ENCODE measurements at regions not wholly inside any gene's neighbourhood (a gene's known extent, or its start where the extent isn't known, plus 50 kb on each side); places are given as distances from the start of the nearest gene placed in this dataset.
A peak's percentile ranks its signal among the peaks of the same experiment; 100 is the strongest.

DNA sequence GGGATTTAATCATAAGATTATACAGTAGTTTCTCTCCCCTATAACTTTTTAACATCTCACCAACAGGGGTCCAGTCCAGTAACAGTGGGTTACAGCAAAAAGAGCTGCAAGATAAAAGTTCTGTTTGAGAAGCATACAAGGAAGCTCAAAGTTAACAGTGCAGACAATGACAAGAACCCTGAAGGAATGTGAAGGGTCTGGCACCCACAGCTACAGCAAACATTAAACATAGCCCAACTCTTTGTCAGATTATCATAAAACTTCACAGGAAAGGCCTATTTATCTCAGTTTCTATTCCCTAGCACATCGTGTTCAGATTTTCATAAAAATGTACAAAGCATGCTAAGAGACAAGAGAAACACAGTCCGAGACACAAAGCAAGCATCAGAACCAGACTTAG lies 309.4 kb downstream of the DIRAS2 start:
- Histone ChIP-seq H3K27ac (peak overlapping the region; percentile 75), H3K4me3 (ENCODE audit: low read depth, low read length) (no peak overlapping the region), H3K36me3 (replicated peaks) (no peaks in the 10 kb centered on the region), H3K27me3 (replicated peaks) (no peaks in the 10 kb centered on the region)
- TF ChIP-seq CTCF (IDR thresholded peaks at IDR 0.05; ENCODE audit: low read depth, low read length, missing control alignments), result no peak
- no peak for DNase-seq
- in situ Hi-C loops (cut with HindIII; ENCODE audit: low pct_ligation_motif_present, low sequenced_read_pairs), result no loop called here

DNA sequence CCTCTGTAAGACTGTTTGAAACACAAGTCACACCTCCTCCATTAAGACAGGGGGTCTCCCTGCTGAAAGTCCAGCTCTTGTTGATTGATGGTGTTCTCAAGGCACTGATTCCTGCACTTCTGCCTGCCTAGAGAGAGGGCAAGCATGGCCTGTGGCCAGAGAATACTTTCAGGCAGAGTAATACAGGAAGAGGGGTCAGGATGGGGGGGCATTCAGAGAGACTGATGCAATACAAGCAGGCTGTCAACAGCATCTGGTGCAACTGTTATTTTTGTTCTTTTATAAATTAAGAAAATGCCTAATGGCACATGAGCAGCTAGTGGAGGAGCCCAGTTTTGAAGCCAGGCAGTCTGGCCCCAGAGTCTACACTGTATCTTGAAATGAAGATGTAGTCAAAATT lies 302.2 kb downstream of the DIRAS2 start:
- no peaks in the 10 kb centered on the region for H3K36me3 ChIP-seq (replicated peaks)
- DNase-seq, result peak; percentile 81
- TF ChIP-seq CTCF (IDR thresholded peaks at IDR 0.05; ENCODE audit: low read depth, low read length, missing control alignments), result no peak
- in situ Hi-C loops (cut with HindIII; ENCODE audit: low pct_ligation_motif_present, low sequenced_read_pairs), result no loop called here
- H3K4me3 ChIP-seq (ENCODE audit: low read depth, low read length), result no peak overlapping the region
- H3K27me3 ChIP-seq (replicated peaks), result no peaks in the 10 kb centered on the region
- H3K27ac ChIP-seq, result no peak overlapping the region

- no peak overlapping the region for H3K27ac ChIP-seq
- no peak for TF ChIP-seq CTCF (IDR thresholded peaks at IDR 0.05; ENCODE audit: low read depth, low read length, missing control alignments)
- in situ Hi-C loops (cut with HindIII; ENCODE audit: low pct_ligation_motif_present, low sequenced_read_pairs), result no loop called here
- H3K4me3 ChIP-seq (ENCODE audit: low read depth, low read length), result no peak overlapping the region
- no peaks in the 10 kb centered on the region for H3K27me3 ChIP-seq (replicated peaks)
- no peaks in the 10 kb centered on the region for H3K36me3 ChIP-seq (replicated peaks)
- DNase-seq, result no peak
Measured at GRCh38 chr9:90342607-90343006, 300.0 kb downstream of the DIRAS2 start.

DNA sequence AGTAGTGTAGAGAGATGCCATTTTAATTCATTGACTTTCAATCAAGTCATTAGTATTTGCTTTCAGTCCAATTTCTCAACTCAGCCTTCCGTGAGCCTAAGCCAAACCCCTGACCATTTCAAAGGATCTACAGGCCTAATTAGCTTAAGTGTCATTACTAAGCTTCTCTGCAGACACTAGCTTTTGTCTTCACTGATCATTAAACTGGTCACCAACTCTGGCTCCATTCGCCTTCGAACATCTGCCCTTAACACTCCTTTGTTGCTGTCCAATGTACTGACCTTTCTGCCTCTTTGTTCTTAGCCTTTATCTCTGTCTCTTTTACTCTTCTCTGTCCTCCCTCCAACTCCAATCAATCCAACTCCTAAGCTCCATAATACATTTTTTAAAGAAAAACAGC lies 299.3 kb downstream of the DIRAS2 start:
- Histone ChIP-seq H3K36me3 (replicated peaks) (no peaks in the 10 kb centered on the region), H3K4me3 (ENCODE audit: low read depth, low read length) (no peak overlapping the region), H3K27me3 (replicated peaks) (no peaks in the 10 kb centered on the region), H3K27ac (no peak overlapping the region)
- in situ Hi-C loops (cut with HindIII; ENCODE audit: low pct_ligation_motif_present, low sequenced_read_pairs), result no loop called here
- TF ChIP-seq CTCF (IDR thresholded peaks at IDR 0.05; ENCODE audit: low read depth, low read length, missing control alignments), result no peak
- no peak for DNase-seq

GRCh38 chr9:90343991-90344390 lies 298.6 kb downstream of the DIRAS2 start:
- Histone ChIP-seq H3K27ac (no peak overlapping the region), H3K36me3 (replicated peaks) (no peaks in the 10 kb centered on the region), H3K27me3 (replicated peaks) (no peaks in the 10 kb centered on the region), H3K4me3 (ENCODE audit: low read depth, low read length) (no peak overlapping the region)
- in situ Hi-C loops (cut with HindIII; ENCODE audit: low pct_ligation_motif_present, low sequenced_read_pairs), result no loop called here
- peak; percentile 25 for DNase-seq
- no peak for TF ChIP-seq CTCF (IDR thresholded peaks at IDR 0.05; ENCODE audit: low read depth, low read length, missing control alignments)

DNA sequence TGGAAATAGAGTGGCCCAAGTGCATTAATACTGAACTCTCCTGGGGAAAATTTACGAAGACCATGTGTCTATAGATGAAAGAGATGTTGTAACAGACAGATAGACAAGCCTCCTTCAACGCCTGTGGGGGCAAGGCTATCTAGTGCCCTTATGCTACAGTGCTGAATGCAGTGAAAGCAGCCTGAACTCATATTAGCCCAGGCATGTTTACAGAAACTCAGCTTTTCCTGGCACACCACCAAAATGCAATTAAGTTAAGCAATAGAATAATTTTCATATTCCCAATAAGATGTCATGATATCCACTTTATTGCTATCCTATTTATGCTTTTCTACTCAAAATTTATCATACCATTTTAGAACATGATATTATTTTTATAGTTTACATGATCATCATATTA lies 277.0 kb downstream of the DIRAS2 start:
- DNase-seq, result no peak
- H3K36me3 ChIP-seq (replicated peaks), result no peaks in the 10 kb centered on the region
- H3K27ac ChIP-seq, result no peak overlapping the region
- no peaks in the 10 kb centered on the region for H3K27me3 ChIP-seq (replicated peaks)
- in situ Hi-C loops (cut with HindIII; ENCODE audit: low pct_ligation_motif_present, low sequenced_read_pairs), result no loop called here
- no peak for TF ChIP-seq CTCF (IDR thresholded peaks at IDR 0.05; ENCODE audit: low read depth, low read length, missing control alignments)
- no peak overlapping the region for H3K4me3 ChIP-seq (ENCODE audit: low read depth, low read length)

Measured in brain microvascular endothelial cell (primary cell).